HG03280 (cell line): ENCODE measurements at regions not wholly inside any gene's neighbourhood (a gene's known extent, or its start where the extent isn't known, plus 50 kb on each side); places are given as distances from the start of the nearest gene placed in this dataset.
A peak's percentile ranks its signal among the peaks of the same experiment; 100 is the strongest.
"Not testable (repeated sequence)": the region's sequence is repeated elsewhere in the genome, so short reads cannot be mapped to it uniquely, and the experiment has no call there.

Experiments
- ATAC-seq: cut with Tn5 transposase; IDR thresholded peaks from one replicate; pipeline ENCODE4 v1.9.1; 2021; ENCODE audit warnings: mild to moderate bottlenecking, moderate library complexity; ENCODE audit not compliant: unreplicated experiment

GRCh38 chr11:23429569-23429968 lies 569.3 kb upstream of the CCDC179 start:
- ATAC-seq = no peak

DNA sequence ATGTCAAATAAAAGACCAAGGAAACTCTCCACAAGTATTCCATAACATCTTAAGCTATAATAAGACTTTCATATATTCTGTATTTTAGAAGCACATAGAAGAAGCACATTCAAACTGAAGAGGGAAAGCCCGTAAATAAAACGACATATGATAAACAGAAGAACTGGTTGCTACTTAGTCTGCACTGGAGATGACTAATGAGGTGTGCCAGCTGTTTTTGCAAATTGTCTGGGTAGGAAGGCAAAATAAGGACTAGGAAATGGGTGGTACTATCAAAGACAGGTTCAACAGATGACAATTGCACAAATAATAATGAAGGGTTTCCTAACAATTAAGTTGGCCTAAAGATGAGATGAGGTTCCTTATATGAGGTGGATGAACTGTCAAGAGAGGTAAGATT lies 593.2 kb upstream of the CCDC179 start:
- no peak for ATAC-seq

DNA sequence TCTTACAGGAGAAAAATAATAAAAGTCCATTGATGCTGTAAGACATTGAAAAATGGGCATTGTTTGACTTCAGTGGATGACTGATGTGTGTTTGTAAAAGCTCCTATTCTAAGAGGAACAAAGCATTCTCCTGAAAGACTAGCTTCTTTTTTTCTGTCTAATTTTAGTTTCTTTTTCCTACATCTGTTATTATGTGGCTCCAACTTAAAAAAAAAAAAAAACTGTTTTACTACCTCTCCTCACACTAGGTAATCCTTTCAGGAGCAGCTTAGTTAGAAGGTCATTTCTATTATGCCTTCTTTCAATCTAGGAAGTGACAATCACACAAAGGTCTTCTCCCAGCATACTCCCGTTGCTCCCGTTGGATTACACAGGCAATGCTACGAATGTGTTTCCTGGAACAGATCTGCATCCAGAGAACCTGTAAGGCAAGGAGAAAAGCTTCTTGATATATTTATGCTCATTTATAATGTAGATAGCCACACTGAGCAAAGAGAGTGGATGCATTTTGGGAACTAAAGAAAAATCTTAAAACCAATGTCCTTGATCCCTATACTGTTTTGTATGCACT lies 595.1 kb upstream of the CCDC179 start:
- no peak for ATAC-seq

GRCh38 chr11:23457641-23458040 lies 597.4 kb upstream of the CCDC179 start:
- no peak for ATAC-seq

- ATAC-seq = no peak
Observed at GRCh38 chr11:23471878-23472277, 611.6 kb upstream of the CCDC179 start.

DNA sequence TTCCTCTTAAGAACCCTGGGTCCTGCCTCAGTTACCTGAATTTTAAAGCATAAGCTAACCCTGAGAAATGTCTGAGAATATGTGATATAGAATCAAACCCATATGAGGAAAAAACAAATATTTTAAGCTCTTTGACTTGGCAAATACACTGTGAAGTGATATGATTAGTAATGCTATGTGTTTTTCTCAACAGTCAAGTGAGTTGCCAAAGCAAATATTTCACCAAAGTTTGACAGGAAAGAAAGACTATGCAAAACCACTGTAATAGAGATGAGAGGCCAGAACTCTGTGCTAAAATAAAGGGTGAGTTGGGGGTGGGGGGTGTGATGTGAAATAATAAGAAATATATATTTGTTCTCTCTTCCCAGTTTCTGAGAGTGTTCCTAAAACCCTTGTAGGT lies 613.5 kb upstream of the CCDC179 start:
- no peak for ATAC-seq

DNA sequence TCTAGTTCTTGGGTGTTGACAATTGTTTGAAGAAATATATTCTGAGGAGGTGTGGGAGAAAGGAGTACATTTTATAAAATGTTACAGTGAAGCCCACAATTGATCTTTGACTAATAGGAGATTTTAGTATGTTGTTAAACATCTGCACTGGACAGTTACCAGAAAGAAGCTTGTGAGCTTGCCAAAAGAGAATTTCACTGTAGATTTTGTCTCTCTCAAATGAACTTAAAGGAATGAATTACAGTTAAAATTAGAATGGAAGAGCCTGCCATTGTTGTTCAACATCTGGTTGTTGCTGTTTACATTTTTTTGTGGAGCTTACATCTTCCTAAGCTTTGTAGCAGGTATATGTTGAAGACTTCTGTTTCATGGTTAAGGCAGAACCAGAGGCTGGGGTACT lies 620.5 kb upstream of the CCDC179 start:
- no peak for ATAC-seq

- ATAC-seq = not testable (repeated sequence)
Observed at GRCh38 chr11:23484146-23484545, 623.9 kb upstream of the CCDC179 start.

- ATAC-seq = not testable (repeated sequence)
Observed at GRCh38 chr11:23484618-23485017, 624.3 kb upstream of the CCDC179 start.

DNA sequence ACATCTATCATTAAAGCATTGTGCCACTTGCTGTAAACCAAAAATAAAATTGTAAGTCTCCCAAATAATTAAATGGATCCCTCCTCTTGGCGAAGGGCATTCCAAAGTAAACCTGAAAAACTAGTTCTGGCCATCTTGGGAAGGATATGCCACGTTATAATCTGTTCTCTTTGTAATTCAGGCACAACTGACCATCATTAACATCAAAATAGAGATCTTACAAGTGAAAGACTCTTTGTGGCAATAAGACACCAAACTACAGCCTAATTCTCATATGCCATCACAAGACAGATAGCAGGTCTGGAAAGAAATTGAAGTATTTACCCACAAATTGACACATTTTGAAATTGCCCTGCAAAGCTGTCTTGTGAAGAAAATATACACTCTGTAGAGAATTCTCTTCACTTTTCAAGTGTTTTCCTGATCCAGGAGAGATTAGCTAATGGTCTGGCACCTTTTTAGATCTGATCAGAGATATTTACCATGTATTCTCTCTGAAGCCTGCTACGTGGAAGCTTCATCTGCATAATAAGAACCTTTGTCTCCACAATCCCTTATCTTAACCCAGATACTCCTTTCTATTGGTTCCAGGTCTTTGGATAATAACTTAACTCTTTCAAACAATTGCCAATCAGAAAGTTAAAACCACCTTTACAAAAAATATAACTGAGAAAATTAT lies 630.4 kb upstream of the CCDC179 start:
- no peak for ATAC-seq

- ATAC-seq = no peak
Observed at GRCh38 chr11:23494981-23495380, 634.7 kb upstream of the CCDC179 start.

DNA sequence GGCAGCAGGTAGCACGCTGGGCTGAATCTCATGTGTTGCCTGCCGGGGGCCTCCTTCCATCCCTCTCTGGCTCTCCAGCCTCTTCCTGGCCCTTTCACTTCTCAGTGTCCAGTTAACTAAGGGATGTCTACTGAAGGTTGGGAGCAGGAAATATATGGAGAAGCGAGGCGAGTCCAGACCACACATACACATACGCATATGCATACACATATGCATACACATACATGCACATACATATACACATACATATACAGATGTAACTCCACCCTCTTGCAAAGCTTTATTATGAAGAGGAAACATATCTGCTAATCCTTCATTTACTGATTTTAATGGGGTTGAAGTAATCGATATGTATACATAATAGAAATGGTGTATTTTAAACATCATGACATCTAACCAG lies 636.1 kb upstream of the CCDC179 start:
- no peak for ATAC-seq

GRCh38 chr11:23497040-23497439 lies 636.8 kb upstream of the CCDC179 start:
- no peak for ATAC-seq

- ATAC-seq = no peak
Observed at GRCh38 chr11:23502389-23502788, 642.1 kb upstream of the CCDC179 start.

DNA sequence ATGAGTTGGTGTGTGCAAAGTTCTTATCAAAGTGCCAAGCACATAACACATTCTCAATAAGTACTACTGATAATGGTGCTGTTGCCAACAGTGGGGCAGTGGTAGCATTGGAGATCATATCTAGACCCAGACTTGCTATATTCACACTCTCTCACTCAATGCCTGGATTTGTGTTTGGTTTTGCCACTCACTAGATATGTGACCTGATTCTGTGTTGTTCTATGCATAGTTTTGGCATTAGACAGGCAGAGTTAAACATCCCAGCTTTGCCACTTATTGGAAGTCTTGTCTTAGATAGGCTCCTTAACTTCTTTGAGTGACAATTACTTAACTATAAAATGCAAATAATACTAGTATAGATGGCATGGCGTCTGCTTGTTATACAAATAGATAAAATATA lies 642.6 kb upstream of the CCDC179 start:
- no peak for ATAC-seq

- ATAC-seq = no peak
Observed at GRCh38 chr11:23509023-23509422, 648.7 kb upstream of the CCDC179 start.

- ATAC-seq = no peak
Observed at GRCh38 chr11:23509821-23510220, 649.5 kb upstream of the CCDC179 start.

DNA sequence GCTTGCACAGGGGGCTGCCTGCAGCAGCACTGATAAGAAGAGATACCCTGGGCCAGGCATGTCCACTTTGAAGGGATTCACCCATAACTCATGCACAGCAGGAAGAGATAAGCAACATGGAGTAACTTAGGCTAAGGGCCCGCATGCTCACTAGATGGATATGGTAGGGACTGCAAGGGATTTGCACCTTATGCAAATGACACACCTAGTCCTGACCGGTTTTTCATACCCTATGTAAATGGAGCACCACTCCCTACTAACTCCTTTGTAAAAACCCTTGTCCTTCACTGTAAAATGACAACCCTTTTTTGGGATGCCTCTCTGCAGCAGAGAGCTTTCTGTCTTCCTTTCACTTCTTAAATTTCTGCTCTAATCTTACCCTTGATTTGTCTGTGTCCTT lies 658.9 kb upstream of the CCDC179 start:
- ATAC-seq = no peak

- no peak for ATAC-seq
Observed at GRCh38 chr11:23520226-23520960, 660.1 kb upstream of the CCDC179 start.

GRCh38 chr11:23536907-23537306 lies 676.6 kb upstream of the CCDC179 start:
- ATAC-seq = no peak

DNA sequence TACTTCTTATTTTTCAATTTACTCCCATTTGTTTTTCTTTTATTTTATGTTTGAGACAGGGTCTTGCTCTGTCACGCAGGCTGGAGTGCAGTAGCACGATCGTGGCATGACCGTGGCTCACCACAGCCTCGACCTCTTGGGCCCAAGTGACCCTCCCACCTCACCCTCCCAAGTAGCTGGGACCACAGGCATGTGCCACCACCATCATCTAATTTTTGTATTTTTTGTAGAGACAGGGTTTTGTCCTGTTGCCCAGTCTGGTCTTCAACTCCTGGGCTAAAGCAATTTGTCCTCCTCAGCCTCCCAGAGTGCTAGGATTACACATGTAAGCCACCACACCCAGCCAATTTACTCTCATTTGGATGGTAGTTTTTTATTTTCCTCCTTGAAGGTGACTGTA lies 679.3 kb upstream of the CCDC179 start:
- ATAC-seq = no peak

DNA sequence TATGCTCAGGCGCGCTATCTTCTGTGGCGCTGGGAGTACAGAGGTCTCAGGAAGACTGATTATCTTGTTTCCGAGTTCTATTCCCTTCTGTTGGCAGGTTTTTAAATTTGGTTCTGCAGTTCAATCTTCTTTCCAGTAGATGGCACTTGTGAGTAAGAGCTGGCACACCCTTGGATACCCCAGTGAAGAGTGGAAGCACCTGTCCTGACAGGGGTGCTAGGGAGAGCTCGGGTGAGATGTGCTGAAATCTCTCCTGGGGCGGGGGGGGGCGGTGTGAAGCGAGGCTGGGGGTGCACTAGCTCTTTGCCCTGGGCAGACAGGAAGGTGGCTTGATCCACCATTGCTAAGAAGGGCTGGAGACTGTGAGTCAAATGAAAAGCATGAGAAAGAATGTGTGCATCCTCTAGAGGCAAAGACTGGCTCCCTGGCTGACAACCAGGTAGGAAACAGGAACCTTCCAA lies 679.9 kb upstream of the CCDC179 start:
- ATAC-seq = peak; percentile 81
